PC-9 (cell line): ENCODE measurements at regions not wholly inside any gene's neighbourhood (a gene's known extent, or its start where the extent isn't known, plus 50 kb on each side); places are given as distances from the start of the nearest gene placed in this dataset.

Source experiments
- BruUV-seq: library from RNA; stranded (reverse); fragments of 400-500 nt; replicated peaks from 2 replicates; lab custom pipeline; 2021; lab: Mats Ljungman, UMichigan
- CTCF ChIA-PET: fragments of 300-600 bp; sonication (Branson Sonifier 250); formaldehyde crosslinking; loops from one replicate; lab custom pipeline; 2022; ENCODE audit warnings: antibody characterized with exemption; lab: Charles Lee
- POLR2A ChIA-PET: fragments of 300-600 bp; sonication (Branson Sonifier 250); formaldehyde crosslinking; loops from one replicate; lab custom pipeline; 2022; ENCODE audit warnings: antibody characterized with exemption; ENCODE audit not compliant: unreplicated experiment; lab: Charles Lee
- DNase-seq, 2 experiments: peaks; one replicate each; pipeline versions ENCODE4 v3.0.0 to v3.0.0-alpha.2; 2015 to 2022; ENCODE audit warnings: mixed read lengths in 1 of 2
- H2AFZ ChIP-seq: fragments of 200-600 bp; sonication (generic); 2 replicates; pipeline ENCODE4 v1.8.1; 2017; ENCODE audit warnings: antibody characterized with exemption
- H3F3A ChIP-seq: fragments of 200-600 bp; sonication (generic); 2 replicates; pipeline ENCODE4 v1.8.1; 2017; ENCODE audit warnings: antibody characterized with exemption, mild to moderate bottlenecking, low read depth; ENCODE audit not compliant: insufficient read depth
- H3K27ac ChIP-seq: fragments of 200-600 bp; sonication (generic); 2 replicates; pipeline ENCODE4 v1.6.1; 2016; ENCODE audit warnings: mixed run types
- H3K27me3 ChIP-seq: fragments of 200-600 bp; sonication (generic); 2 replicates; pipeline ENCODE4 v1.6.1; 2016; ENCODE audit warnings: low read depth, mixed run types; ENCODE audit not compliant: insufficient read depth
- H3K36me3 ChIP-seq: fragments of 200-600 bp; sonication (generic); 2 replicates; pipeline ENCODE4 v1.6.1; 2016; ENCODE audit warnings: low read depth, mixed run types
- H3K4me1 ChIP-seq: fragments of 200-600 bp; sonication (generic); replicated peaks from 2 replicates; pipeline ENCODE4 v1.6.1; 2016; ENCODE audit warnings: mixed run types; ENCODE audit not compliant: insufficient read depth
- H3K4me2 ChIP-seq: fragments of 200-600 bp; sonication (generic); 2 replicates; pipeline ENCODE4 v1.6.1; 2017; ENCODE audit warnings: mixed run types
- H3K4me3 ChIP-seq: fragments of 200-600 bp; sonication (generic); 2 replicates; pipeline ENCODE4 v1.6.1; 2016; ENCODE audit warnings: mixed run types
- H3K79me2 ChIP-seq: fragments of 200-600 bp; sonication (generic); 2 replicates; pipeline ENCODE4 v1.6.1; 2017; ENCODE audit warnings: low read depth, mixed run types
- H3K9me2 ChIP-seq: fragments of 200-600 bp; sonication (generic); 2 replicates; pipeline ENCODE4 v1.8.1; 2017; ENCODE audit warnings: mild to moderate bottlenecking; ENCODE audit not compliant: insufficient read depth
- H3K9me3 ChIP-seq: fragments of 200-600 bp; sonication (generic); 2 replicates; pipeline ENCODE4 v1.8.1; 2016; ENCODE audit warnings: low read depth; ENCODE audit not compliant: insufficient read depth
- H4K20me1 ChIP-seq: fragments of 200-600 bp; sonication (generic); 2 replicates; pipeline ENCODE4 v1.8.1; 2017; ENCODE audit not compliant: insufficient read depth
- EZH2 ChIP-seq: fragments of 200-600 bp; sonication (generic); IDR thresholded peaks from 2 replicates; pipeline ENCODE4 v1.8.0; 2017; ENCODE audit warnings: antibody characterized with exemption, low read depth
- intact Hi-C: fragments of 100-400 bp; cut with micrococcal nuclease; formaldehyde crosslinking; loops from one replicate; pipeline ENCODE4 v1.10.0; 2022; ENCODE audit not compliant: unreplicated experiment
- TF ChIP-seq, protein P1 (sequence below): fragments of 200-600 bp; sonication (generic); conservative IDR thresholded peaks from 2 replicates; pipeline ENCODE4 v1.6.1; 2017; ENCODE audit warnings: mixed run types, antibody characterized with exemption, mild to moderate bottlenecking, moderate library complexity

GRCh38 chrX:51192104-51192503, 140.5 kb upstream of the NUDT10 start:
- POLR2A ChIA-PET, result no interaction called here
- CTCF ChIA-PET, result no interaction called here
- intact Hi-C loops, result no loop called here
- no peak for DNase-seq
- no peak overlapping the region for H3K4me3 ChIP-seq
- no peaks in the 10 kb centered on the region for H3K4me1 ChIP-seq
- H3K4me2 ChIP-seq, result no peak overlapping the region
- no peak overlapping the region for H2AFZ ChIP-seq
- TF ChIP-seq, protein P1, sequence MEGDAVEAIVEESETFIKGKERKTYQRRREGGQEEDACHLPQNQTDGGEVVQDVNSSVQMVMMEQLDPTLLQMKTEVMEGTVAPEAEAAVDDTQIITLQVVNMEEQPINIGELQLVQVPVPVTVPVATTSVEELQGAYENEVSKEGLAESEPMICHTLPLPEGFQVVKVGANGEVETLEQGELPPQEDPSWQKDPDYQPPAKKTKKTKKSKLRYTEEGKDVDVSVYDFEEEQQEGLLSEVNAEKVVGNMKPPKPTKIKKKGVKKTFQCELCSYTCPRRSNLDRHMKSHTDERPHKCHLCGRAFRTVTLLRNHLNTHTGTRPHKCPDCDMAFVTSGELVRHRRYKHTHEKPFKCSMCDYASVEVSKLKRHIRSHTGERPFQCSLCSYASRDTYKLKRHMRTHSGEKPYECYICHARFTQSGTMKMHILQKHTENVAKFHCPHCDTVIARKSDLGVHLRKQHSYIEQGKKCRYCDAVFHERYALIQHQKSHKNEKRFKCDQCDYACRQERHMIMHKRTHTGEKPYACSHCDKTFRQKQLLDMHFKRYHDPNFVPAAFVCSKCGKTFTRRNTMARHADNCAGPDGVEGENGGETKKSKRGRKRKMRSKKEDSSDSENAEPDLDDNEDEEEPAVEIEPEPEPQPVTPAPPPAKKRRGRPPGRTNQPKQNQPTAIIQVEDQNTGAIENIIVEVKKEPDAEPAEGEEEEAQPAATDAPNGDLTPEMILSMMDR, result no peak
- no peak for TF ChIP-seq EZH2
- no peaks in the 10 kb centered on the region for H3K9me3 ChIP-seq
- H3F3A ChIP-seq, result no peaks in the 10 kb centered on the region
- H4K20me1 ChIP-seq, result no peaks in the 10 kb centered on the region
- H3K9me2 ChIP-seq, result no peaks in the 10 kb centered on the region
- H3K36me3 ChIP-seq, result no peaks in the 10 kb centered on the region
- H3K27me3 ChIP-seq, result no peaks in the 10 kb centered on the region
- BruUV-seq, result no TSS peak
- H3K79me2 ChIP-seq, result no peaks in the 10 kb centered on the region
- no peak overlapping the region for H3K27ac ChIP-seq

GRCh38 chrX:51215266-51215665, 117.4 kb upstream of the NUDT10 start:
- CTCF ChIA-PET, result no interaction called here
- no peaks in the 10 kb centered on the region for H3F3A ChIP-seq
- H4K20me1 ChIP-seq, result no peaks in the 10 kb centered on the region
- H3K36me3 ChIP-seq, result no peaks in the 10 kb centered on the region
- H3K9me2 ChIP-seq, result no peaks in the 10 kb centered on the region
- intact Hi-C loops, result no loop called here
- BruUV-seq, result no TSS peak
- DNase-seq, result no peak
- H3K27me3 ChIP-seq, result no peaks in the 10 kb centered on the region
- H3K27ac ChIP-seq, result no peak overlapping the region
- H2AFZ ChIP-seq, result no peak overlapping the region
- TF ChIP-seq, protein P1, result no peak
- TF ChIP-seq EZH2, result no peak
- H3K4me2 ChIP-seq, result no peak overlapping the region
- no peak overlapping the region for H3K4me3 ChIP-seq
- no peaks in the 10 kb centered on the region for H3K79me2 ChIP-seq
- no peaks in the 10 kb centered on the region for H3K9me3 ChIP-seq
- POLR2A ChIA-PET, result no interaction called here
- no peaks in the 10 kb centered on the region for H3K4me1 ChIP-seq

GRCh38 chrX:51215856-51216255, 116.8 kb upstream of the NUDT10 start:
- BruUV-seq, result no TSS peak
- Histone ChIP-seq H3K4me1 (no peaks in the 10 kb centered on the region), H3K4me3 (no peak overlapping the region), H3K9me2 (no peaks in the 10 kb centered on the region), H4K20me1 (no peaks in the 10 kb centered on the region), H3K27ac (no peak overlapping the region), H3K4me2 (no peak overlapping the region), H3F3A (no peaks in the 10 kb centered on the region), H3K36me3 (no peaks in the 10 kb centered on the region), H2AFZ (no peak overlapping the region), H3K9me3 (no peaks in the 10 kb centered on the region), H3K27me3 (no peaks in the 10 kb centered on the region), H3K79me2 (no peaks in the 10 kb centered on the region)
- TF ChIP-seq EZH2, result no peak
- TF ChIP-seq, protein P1, result no peak
- ChIA-PET POLR2A (no interaction called here), CTCF (no interaction called here)
- intact Hi-C loops, result no loop called here
- no peak for DNase-seq
